ENCODE measurements at regions not wholly inside any gene's neighbourhood (a gene's known extent, or its start where the extent isn't known, plus 50 kb on each side); places are given as distances from the start of the nearest gene placed in this dataset.

GRCh38 chr11:22497474-22497873 is 128.1 kb downstream of the FANCF start:
- Histone ChIP-seq H3K4me3 (IDR thresholded peaks at IDR 0.05; ENCODE audit: insufficient read depth, low read depth, low read length) (no peak overlapping the region), H3K27ac (no peak overlapping the region), H3K36me3 (ENCODE audit: insufficient read depth) (no peaks in the 10 kb centered on the region), H3K4me2 (no peak overlapping the region), H3K4me1 (ENCODE audit: low read depth, poor library complexity, severe bottlenecking) (no peaks in the 10 kb centered on the region), H3K27me3 (ENCODE audit: insufficient read depth, low read depth) (no peaks in the 10 kb centered on the region), H3K79me2 (ENCODE audit: insufficient read depth, low read depth) (no peaks in the 10 kb centered on the region), H3K9ac (no peak overlapping the region), H4K20me1 (ENCODE audit: insufficient read depth) (no peaks in the 10 kb centered on the region), H2AFZ (ENCODE audit: low read depth) (no peak overlapping the region)
- TF ChIP-seq CTCF (conservative IDR thresholded peaks at IDR 0.05; ENCODE audit: low read depth, low read length): no peak

GRCh38 chr11:22491555-22492225 is 133.9 kb downstream of the FANCF start:
- no peaks in the 10 kb centered on the region for H4K20me1 ChIP-seq (ENCODE audit: insufficient read depth)
- no peak overlapping the region for H3K9ac ChIP-seq
- H3K36me3 ChIP-seq (ENCODE audit: insufficient read depth): no peaks in the 10 kb centered on the region
- H3K4me3 ChIP-seq (IDR thresholded peaks at IDR 0.05; ENCODE audit: insufficient read depth, low read depth, low read length): no peak overlapping the region
- no peak for TF ChIP-seq CTCF (conservative IDR thresholded peaks at IDR 0.05; ENCODE audit: low read depth, low read length)
- H3K4me2 ChIP-seq: no peak overlapping the region
- H3K27me3 ChIP-seq (ENCODE audit: insufficient read depth, low read depth): no peaks in the 10 kb centered on the region
- H3K4me1 ChIP-seq (ENCODE audit: low read depth, poor library complexity, severe bottlenecking): no peaks in the 10 kb centered on the region
- no peak overlapping the region for H2AFZ ChIP-seq (ENCODE audit: low read depth)
- H3K79me2 ChIP-seq (ENCODE audit: insufficient read depth, low read depth): no peaks in the 10 kb centered on the region
- no peak overlapping the region for H3K27ac ChIP-seq

GRCh38 chr11:22479971-22480720 is 142.0 kb downstream of the SLC17A6 start:
- Histone ChIP-seq H3K9ac (no peak overlapping the region), H3K4me2 (no peak overlapping the region), H3K4me1 (ENCODE audit: low read depth, poor library complexity, severe bottlenecking) (no peaks in the 10 kb centered on the region), H2AFZ (ENCODE audit: low read depth) (no peak overlapping the region), H3K36me3 (ENCODE audit: insufficient read depth) (no peaks in the 10 kb centered on the region), H4K20me1 (ENCODE audit: insufficient read depth) (no peaks in the 10 kb centered on the region), H3K27me3 (ENCODE audit: insufficient read depth, low read depth) (no peaks in the 10 kb centered on the region), H3K27ac (no peak overlapping the region), H3K4me3 (IDR thresholded peaks at IDR 0.05; ENCODE audit: insufficient read depth, low read depth, low read length) (no peak overlapping the region), H3K79me2 (ENCODE audit: insufficient read depth, low read depth) (no peaks in the 10 kb centered on the region)
- no peak for TF ChIP-seq CTCF (conservative IDR thresholded peaks at IDR 0.05; ENCODE audit: low read depth, low read length)

GRCh38 chr11:22479208-22479607 is 141.0 kb downstream of the SLC17A6 start:
- no peak overlapping the region for H2AFZ ChIP-seq (ENCODE audit: low read depth)
- H3K9ac ChIP-seq: no peak overlapping the region
- H3K27me3 ChIP-seq (ENCODE audit: insufficient read depth, low read depth): no peaks in the 10 kb centered on the region
- no peak overlapping the region for H3K4me3 ChIP-seq (IDR thresholded peaks at IDR 0.05; ENCODE audit: insufficient read depth, low read depth, low read length)
- H3K27ac ChIP-seq: no peak overlapping the region
- no peaks in the 10 kb centered on the region for H3K79me2 ChIP-seq (ENCODE audit: insufficient read depth, low read depth)
- H3K4me1 ChIP-seq (ENCODE audit: low read depth, poor library complexity, severe bottlenecking): no peaks in the 10 kb centered on the region
- no peak overlapping the region for H3K4me2 ChIP-seq
- TF ChIP-seq CTCF (conservative IDR thresholded peaks at IDR 0.05; ENCODE audit: low read depth, low read length): no peak
- no peaks in the 10 kb centered on the region for H4K20me1 ChIP-seq (ENCODE audit: insufficient read depth)
- no peaks in the 10 kb centered on the region for H3K36me3 ChIP-seq (ENCODE audit: insufficient read depth)
